Uterus (tissue), 3 donors: ENCODE measurements at regions not wholly inside any gene's neighbourhood (a gene's known extent, or its start where the extent isn't known, plus 50 kb on each side); places are given as distances from the start of the nearest gene placed in this dataset.

ENCODE experiments used
- DNase-seq, 2 donors: peaks; one replicate each; pipeline ENCODE4 v3.0.0-alpha.2; 2019 to 2020
- H3K27ac ChIP-seq, 2 donors: fragments of 200-600 bp; sonication (generic); 1 replicate in 1 of 2; 2 replicates in 1 of 2; pipeline ENCODE4 v1.5.1; 2016 to 2018
- H3K27me3 ChIP-seq, 2 donors: fragments of 200-600 bp; sonication (generic); one replicate each; pipeline ENCODE4 v1.5.1; 2018 to 2019; ENCODE audit warnings: control low read depth in 1 of 2
- H3K36me3 ChIP-seq, 2 donors: fragments of 200-600 bp; sonication (generic); one replicate each; pipeline ENCODE4 v1.5.1; 2019; ENCODE audit warnings: control low read depth in 1 of 2
- H3K4me1 ChIP-seq, 2 donors: fragments of 200-600 bp; sonication (generic); one replicate each; pipeline ENCODE4 v1.5.1; 2018 to 2019; ENCODE audit warnings: control low read depth in 1 of 2
- H3K4me3 ChIP-seq, 2 donors: fragments of 200-600 bp; sonication (generic); 1 replicate in 1 of 2; 2 replicates in 1 of 2; pipeline ENCODE4 v1.5.1; 2018 to 2019; ENCODE audit warnings: mild to moderate bottlenecking in 1 of 2
- H3K9me3 ChIP-seq, 2 donors: fragments of 200-600 bp; sonication (generic); one replicate each; pipeline ENCODE4 v1.5.1; 2019; ENCODE audit warnings: control low read depth in 1 of 2
- CTCF ChIP-seq, 4 experiments: fragments of 200-600 bp in 2 of 4; fragments of 450-650 bp in 2 of 4; sonication (generic) in 2 of 4; IDR thresholded peaks; one replicate each; pipeline ENCODE4 v1.5.1; 2016 to 2019; ENCODE audit warnings: antibody characterized with exemption in 4 of 4, mild to moderate bottlenecking in 2 of 4, moderate library complexity in 1 of 4
- POLR2A ChIP-seq, 2 donors: fragments of 450-650 bp; IDR thresholded peaks; one replicate each; pipeline ENCODE4 v1.6.1; 2016; ENCODE audit warnings: antibody characterized with exemption in 2 of 2, mild to moderate bottlenecking in 1 of 2, moderate library complexity in 1 of 2
- intact Hi-C: fragments of 100-400 bp; cut with DNase I; formaldehyde crosslinking; loops from one replicate; pipeline ENCODE4 v1.15.1; 2023; ENCODE audit warnings: low total_unique reads
- donor health status: DM: yes; HTN: yes; CAD: no.

DNA sequence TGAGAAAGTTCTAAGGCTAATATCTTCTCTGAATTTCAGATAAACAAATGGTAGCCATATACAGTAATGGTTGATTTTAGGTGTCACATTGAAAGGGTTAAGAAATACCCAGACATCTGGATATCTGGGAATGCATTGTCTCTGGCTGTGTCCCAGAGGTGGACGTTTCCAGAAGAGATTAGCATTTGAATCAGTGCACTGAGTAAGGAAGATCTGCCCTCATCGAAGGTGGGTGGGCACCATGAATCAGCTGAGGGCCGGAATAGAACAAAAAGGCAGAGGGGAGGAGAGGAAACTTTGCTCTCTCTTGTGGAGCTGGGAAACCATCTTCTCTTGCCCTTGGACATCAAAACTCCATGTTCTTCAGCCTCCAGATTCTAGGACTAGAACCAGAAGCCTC, 554.4 kb downstream of the IRX1 start:
- H3K9me3 ChIP-seq = no peaks in the 10 kb centered on the region
- H3K4me1 ChIP-seq = no peaks in the 10 kb centered on the region
- H3K27ac ChIP-seq = no peak overlapping the region
- no peaks in the 10 kb centered on the region for H3K36me3 ChIP-seq
- no peak for DNase-seq
- H3K27me3 ChIP-seq = no peaks in the 10 kb centered on the region
- H3K4me3 ChIP-seq = no peak overlapping the region
- no peak for TF ChIP-seq POLR2A (IDR thresholded peaks at IDR 0.05)
- no peak for TF ChIP-seq CTCF (IDR thresholded peaks at IDR 0.05)
- intact Hi-C loops = no loop called here

DNA sequence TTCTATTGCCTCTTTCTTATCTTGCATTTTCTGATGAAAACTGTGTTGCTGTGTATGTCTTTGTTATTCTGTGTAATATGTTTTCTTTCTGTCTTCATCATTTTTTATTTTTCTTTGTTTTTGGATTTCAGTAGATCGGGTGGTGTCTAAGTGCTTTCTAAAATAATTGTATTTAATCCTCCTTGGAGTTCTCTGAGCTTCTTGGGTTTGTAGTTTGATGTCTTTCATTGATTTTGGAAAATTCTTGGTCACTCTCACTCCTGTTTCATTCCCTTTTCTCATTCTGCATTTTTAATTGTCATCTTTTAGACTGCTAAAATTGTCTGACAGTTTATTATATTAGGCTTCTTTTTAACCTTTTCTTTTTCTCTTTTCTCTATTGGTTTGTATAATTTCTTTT, 560.5 kb downstream of the IRX1 start:
- intact Hi-C loops = no loop called here
- no peak overlapping the region for H3K27ac ChIP-seq
- H3K4me3 ChIP-seq = no peak overlapping the region
- H3K9me3 ChIP-seq = no peaks in the 10 kb centered on the region
- no peak for TF ChIP-seq CTCF (IDR thresholded peaks at IDR 0.05)
- TF ChIP-seq POLR2A (IDR thresholded peaks at IDR 0.05) = no peak
- H3K4me1 ChIP-seq = no peaks in the 10 kb centered on the region
- H3K36me3 ChIP-seq = no peaks in the 10 kb centered on the region
- no peak for DNase-seq
- no peaks in the 10 kb centered on the region for H3K27me3 ChIP-seq

DNA sequence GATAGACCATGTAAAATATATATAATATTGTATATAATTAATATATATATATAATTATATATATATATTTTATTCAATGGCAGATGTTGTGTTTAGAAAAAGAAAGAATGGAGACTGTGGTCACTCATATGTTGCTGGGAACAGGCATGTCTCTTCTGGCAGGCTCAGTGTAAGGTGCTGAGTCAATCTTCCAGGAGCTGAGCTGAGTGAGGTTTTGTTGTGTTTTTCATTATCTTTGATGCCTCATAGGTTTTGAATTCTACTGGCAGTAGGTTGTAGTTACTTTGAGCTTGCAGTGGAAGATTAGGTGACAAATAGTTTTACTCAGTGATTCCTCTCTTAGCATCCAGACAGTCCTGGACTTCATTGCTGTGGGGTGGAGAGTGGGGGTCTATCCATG, 561.3 kb downstream of the IRX1 start:
- no peak for DNase-seq
- H3K4me3 ChIP-seq = no peak overlapping the region
- no peaks in the 10 kb centered on the region for H3K27me3 ChIP-seq
- intact Hi-C loops = no loop called here
- no peaks in the 10 kb centered on the region for H3K9me3 ChIP-seq
- no peak overlapping the region for H3K27ac ChIP-seq
- H3K4me1 ChIP-seq = no peaks in the 10 kb centered on the region
- TF ChIP-seq POLR2A (IDR thresholded peaks at IDR 0.05) (no peak), CTCF (IDR thresholded peaks at IDR 0.05) (no peak)
- no peaks in the 10 kb centered on the region for H3K36me3 ChIP-seq

DNA sequence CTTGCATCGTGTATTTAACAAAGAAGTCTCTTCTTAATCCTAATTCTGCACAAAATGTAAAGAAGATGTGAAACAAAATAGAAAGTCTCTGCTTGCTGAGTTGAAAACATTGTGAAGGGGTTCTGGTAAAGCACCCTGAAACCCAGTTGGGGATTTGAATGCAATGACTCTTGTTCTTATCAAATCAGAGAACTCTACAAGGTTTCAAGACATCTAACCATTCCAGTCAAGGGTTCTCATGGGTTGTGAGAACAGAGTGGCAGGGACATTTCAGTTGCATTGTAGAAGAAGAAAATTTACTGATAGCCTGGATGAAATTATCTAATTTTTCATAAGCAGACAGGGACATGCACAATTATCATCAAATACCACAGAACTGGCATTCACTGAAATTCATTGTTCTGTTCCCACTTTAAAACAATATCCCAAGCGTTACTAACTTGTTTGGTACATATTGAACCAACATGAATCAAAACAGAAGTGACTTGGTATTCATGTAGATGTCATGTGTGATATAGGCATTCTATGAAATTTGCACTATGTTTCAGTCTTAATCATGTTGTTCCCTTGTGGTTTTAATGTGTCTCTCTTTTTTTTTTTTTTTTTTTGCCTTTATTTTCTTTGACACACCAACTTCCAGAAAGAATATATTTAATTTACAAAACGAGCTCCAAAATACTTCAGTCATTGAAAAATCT, 563.3 kb downstream of the IRX1 start:
- no peak for TF ChIP-seq CTCF (IDR thresholded peaks at IDR 0.05)
- TF ChIP-seq POLR2A (IDR thresholded peaks at IDR 0.05) = no peak
- no peak for DNase-seq
- Histone ChIP-seq H3K36me3 (no peaks in the 10 kb centered on the region), H3K9me3 (no peaks in the 10 kb centered on the region), H3K4me1 (no peaks in the 10 kb centered on the region), H3K27me3 (no peaks in the 10 kb centered on the region), H3K4me3 (no peak overlapping the region), H3K27ac (no peak overlapping the region)
- intact Hi-C loops = no loop called here

- TF ChIP-seq CTCF (IDR thresholded peaks at IDR 0.05) = no peak
- no peak for TF ChIP-seq POLR2A (IDR thresholded peaks at IDR 0.05)
- Histone ChIP-seq H3K4me3 (no peak overlapping the region), H3K27ac (no peak overlapping the region), H3K36me3 (no peaks in the 10 kb centered on the region), H3K4me1 (no peaks in the 10 kb centered on the region), H3K9me3 (no peaks in the 10 kb centered on the region), H3K27me3 (no peaks in the 10 kb centered on the region)
- intact Hi-C loops = no loop called here
- DNase-seq = no peak
Observed at GRCh38 chr5:4159681-4160080, 564.0 kb downstream of the IRX1 start.
